HG02759 (cell line): ENCODE measurements at regions not wholly inside any gene's neighbourhood (a gene's known extent, or its start where the extent isn't known, plus 50 kb on each side); places are given as distances from the start of the nearest gene placed in this dataset.

Experiments used
- ATAC-seq: cut with Tn5 transposase; IDR thresholded peaks from one replicate; pipeline ENCODE4 v1.9.1; 2021; ENCODE audit warnings: mild to moderate bottlenecking, moderate library complexity; ENCODE audit not compliant: unreplicated experiment

DNA sequence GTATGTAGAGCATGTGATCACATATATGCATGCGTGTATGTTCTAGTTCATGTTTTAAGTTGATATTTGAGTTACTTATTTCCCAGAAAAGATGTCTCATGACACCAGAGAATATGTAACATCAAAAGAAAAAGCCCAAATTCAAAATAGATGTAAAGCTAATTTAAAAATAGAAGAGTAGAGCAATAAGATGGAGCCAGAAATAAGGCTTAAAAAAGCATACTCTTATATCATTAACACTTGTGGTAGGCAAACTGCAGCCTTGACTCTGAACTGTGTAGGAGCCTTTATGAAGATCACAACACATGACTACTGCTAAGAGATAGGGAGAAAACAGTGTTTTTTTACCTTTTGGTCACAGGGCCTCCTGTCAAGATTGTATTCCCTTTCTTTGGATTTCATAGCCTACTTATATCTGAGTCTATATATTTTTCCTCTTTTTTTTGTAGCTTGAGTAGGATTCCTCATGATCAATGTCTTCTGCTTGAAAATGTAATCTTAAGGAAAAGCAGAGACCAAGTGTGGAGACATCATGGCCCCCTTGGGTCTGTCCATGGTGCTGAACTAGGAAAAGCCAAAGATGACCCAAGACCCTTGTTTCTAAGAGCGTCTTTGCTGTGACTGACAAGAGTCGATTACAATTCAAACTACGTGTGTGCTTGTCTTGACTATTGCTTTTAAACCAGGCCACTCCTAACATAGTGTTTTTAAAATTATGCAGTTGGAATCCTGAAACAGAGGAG, 390.4 kb downstream of the SHISA9 start:
- ATAC-seq = no peak

DNA sequence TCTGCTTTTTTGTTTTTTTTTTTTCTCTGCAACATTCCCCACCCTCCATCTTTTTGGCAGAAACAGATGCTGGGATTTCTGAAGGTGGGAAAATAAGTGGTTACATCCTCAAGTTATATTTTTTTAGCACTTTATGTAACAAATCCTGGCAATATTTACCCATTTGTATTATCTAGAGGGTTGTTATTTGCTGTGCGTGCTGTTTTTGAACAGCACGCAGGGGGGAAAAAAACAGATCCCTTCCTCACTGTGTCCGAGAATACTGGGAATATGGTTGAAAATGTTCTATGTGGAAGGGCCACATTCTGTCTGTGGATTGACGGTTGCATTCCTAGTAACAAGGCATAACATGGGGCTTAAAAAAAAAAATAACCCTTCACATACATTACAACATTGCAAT, 394.8 kb downstream of the SHISA9 start:
- no peak for ATAC-seq

DNA sequence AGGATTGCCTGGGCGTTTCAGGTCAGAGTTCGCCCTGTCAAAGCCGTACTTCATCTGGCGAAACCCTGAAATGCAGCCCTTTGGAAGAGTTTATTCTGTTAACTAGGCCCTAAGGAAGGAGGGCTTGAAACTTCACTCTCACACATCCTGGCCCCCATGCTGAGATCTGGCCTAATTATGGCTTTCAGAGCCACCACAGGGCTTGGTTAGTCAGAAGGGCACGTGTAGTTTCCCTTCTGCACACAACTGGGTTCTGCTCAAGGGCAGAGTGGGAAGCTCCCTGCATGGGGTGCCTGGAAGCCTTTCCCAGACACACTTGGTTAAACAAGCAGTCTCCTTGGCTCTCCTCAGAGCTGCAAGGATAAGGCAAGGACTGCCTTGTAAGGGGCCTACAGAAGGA, 397.3 kb downstream of the SHISA9 start:
- ATAC-seq = no peak

DNA sequence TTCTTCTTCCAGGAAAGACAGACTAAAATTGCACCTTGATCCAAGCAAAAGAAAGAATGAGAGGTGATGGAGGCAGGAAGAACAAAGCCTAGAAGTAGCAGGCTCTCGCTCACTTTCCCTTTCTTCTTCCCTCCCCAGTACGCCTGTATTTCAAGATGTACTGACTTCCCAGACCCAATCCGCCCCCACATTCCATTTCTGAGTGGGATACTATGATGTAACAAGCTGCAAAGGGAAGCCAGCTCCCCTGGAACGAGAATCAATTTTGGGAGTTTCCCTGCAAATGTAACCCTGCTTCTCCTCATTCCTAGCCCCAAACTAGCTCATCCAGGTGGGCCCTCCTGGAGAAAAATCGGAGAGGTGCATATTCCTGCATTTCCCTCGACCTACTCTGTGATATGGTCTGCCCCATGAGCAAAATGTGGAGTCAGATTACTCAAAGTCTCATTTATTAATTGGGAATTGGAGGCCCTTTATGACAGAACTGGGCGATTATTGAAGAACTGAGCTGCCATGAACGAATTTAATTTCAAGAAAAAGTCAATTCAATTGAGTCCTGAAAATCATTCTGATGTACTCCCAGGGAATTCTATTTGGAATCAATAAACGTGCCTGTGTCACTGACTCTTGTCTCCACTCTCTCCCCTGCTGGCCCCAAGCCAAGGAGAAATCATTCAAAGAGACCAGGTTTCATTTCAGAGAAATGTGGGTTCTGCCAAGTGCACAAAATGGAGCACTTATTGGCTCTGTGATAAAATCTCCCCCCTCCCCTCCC, 398.9 kb downstream of the SHISA9 start:
- no peak for ATAC-seq

DNA sequence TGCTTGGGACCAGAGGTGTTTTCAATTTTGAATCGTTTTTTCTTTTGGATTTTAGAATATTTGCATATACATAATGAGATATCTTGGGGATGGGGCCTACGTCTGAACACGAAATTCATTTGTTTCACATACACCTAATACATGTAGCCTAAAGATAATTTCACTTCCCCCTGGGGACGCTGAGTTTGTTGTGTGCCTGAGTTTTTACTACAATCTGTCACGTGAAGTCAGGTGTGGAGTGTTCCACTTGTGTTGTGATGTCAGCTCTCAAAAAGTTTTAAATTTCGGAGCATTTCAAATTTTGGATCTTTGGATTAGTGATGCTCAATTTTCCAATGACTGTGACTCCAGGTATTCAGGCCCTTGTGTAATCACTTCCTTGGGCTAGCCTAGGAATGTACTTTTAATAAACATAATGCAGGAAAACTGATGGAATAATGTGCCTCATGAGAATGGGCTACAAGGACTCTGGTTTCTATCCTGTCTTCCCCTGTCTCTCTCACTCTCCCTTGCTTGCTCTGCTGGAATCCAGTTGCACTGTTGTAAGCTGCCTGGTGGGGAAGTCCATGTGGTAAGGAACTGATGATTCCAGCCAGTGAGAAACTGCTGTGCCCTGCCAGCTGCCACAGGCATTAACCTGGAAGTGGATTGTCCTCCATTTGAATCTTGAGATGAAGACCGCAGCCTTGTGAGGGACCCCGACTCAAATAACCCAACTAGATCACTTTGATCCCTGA, 403.8 kb downstream of the SHISA9 start:
- no peak for ATAC-seq

DNA sequence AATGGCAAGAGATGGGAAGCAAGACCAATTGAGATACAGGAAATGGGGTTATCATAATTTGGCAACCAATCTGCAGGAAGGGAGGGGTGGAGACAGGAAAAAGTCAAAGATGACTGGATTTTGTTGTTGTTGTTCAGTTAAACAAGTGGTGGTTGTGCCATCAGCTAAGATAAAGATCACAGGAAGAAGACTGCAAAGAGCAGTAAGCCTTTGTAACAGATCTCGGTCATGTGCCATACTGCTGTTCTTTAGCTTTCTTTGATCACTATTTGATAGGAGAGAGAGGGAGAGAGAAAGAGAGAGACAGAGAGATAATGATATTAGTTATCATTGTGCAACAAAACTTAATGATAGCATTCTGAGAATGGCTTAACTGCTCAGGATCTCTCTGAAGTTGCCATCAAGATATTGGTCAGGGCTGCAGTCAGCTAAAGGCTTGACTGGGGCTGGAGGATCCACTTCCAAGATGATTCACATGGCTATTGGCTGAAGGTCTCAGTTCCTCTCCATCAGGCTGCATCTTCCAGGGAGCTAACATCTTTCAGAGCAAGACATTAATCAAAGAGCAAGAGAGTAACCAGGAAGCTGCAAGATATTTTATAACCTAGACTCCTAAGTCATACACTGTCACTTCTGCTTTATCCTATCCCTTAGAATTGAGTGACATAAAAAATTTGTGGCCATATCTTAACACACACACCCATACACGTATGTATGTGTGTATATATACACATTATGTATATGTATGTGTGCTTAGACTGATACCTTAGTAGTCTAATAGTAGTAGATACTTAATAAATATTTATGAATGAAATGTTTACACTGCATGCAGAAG, 405.0 kb downstream of the SHISA9 start:
- no peak for ATAC-seq

DNA sequence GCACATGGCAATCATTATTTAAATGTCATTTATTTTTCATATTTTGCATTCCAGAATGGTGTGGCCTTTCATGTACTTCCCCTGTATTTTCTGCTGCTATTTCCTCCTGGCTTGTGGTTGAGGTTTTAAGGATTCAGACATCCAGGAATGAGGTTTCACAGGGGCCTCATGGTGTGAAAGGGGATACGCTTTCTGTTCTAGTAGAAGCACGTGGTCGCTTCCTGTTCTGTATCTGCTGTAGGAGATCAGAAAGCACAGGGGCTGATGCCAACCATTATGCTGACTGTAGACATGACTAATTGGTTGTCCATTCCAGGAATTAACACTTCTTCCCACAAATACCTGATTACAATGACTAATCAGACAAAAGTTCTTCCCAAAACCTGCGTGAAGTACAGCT, 405.9 kb downstream of the SHISA9 start:
- no peak for ATAC-seq

DNA sequence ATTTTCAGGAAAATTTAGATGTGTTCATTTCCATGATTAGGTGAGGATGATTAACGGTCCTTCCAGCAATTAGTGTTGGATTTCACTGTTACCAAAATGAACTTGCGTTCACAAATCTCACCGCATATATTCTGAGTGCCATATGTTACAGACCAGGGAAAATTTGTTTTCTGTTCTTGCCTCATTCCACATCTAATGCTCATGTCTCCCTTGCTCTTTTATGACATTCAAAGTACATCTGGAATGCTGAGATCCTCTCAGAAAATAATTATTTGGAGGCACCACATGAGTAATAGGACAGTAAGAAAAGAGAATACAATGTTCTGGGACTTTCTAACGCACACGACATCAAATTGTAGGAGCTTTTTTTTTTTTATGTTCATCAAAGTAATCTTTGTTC, 406.5 kb downstream of the SHISA9 start:
- no peak for ATAC-seq

DNA sequence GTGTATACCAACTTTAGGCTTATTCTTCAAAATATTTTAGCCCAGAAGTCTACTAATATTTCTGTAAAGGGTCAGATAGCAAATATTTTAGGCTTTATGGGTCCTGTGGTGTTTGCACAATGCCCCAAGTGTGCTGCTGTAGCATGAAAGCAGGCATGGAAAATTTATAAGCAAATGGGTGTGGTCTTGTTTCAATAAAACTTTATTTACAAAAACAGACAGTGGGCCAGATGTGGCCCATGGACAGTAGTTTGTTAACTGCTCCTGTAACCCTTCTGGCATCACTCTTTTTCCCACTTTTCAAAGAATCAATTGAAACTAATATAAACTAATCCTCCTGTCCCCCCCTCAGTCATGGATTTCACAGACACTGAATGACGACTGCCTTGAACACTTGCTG, 410.7 kb downstream of the SHISA9 start:
- ATAC-seq = no peak

DNA sequence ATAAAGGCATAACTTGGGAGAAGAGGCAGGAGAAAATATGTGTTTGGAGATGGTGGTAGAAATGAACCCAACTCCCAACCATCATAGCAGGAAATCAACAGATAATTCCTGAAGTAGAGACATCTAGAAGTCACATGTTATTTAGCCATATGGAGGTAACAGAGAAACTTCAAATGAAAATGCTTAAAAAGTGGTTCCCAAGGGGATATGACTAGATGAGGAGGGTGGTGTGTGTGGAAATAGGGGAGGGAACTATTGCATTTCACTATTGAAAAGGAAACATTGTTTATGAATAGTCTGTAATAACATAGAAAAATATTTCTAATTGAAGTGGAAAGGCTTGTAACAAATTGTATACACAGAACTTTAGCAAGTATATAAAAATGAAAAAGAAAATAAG, 412.0 kb downstream of the SHISA9 start:
- no peak for ATAC-seq

DNA sequence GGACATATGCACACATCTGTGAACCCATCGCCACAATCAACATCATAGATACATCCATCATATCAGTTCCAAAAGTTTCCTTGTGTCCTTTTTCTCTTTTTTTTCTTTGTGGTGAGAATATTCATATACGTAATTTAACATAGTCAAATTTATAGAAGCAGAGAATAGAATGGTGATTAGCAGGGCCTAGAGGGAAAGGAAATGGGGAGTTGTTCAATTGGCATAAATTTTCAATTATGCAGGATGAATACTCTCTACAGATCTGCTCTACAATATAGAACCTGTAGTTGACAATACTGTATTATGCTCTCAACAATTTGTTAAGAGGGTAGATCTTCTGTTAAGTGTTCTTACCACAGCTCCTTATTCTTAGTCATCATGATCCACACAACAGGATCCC, 413.2 kb downstream of the SHISA9 start:
- ATAC-seq = no peak

DNA sequence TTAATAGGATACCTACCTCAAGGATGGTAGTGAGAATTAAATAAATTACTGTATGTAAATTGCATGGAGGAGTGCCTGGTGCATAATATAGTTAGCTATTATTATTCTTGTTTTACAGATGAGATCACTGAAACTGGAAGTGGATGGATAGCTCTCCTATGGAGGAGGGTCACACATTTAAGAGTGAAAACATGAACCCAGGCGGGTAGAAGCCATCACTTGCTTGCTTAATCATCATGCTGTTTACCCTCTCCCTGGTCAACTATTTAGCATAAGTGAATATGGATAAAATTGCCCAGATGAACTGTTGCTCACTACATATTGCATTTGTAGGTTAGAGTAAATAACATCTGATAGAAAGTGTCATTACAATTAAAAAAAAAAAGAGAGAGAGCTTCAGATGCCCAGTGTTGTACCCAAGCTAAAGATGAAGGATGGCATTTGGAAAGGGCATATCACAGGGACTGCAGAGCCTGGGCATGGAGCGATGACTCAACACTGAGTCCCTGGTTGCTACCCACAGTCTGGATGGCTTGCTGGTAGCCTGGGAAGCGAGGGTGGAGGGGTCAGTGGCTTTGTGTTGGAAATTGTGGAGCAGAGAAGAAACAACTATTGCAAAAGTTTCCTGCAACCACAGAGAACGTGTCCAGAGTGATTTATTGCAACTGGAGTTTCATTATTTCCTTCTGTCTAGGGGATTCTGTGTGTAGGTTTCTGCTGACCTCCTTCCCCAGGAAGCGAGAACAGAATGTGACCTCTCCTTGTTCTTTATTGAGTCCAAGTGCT, 414.4 kb downstream of the SHISA9 start:
- no peak for ATAC-seq

DNA sequence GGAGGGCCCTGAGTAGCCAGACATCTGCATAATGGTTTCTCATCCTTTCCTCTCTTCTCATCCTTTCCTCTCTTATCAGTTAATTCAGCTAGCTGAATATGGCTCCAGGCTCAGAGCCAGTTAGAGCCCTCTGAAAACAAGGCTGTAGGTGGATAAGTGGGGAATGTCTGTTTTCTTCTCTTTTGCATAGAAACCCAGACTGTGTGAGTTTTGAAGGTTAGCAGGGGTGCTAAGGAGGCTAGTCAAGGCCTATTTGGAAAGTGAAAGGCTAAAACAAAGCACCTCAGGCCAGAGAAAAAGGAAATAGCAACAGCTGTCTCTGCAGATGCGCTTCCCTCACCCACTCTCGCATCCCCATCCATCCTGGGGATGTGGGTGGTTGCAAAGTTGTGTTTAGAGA, 420.9 kb downstream of the SHISA9 start:
- no peak for ATAC-seq

DNA sequence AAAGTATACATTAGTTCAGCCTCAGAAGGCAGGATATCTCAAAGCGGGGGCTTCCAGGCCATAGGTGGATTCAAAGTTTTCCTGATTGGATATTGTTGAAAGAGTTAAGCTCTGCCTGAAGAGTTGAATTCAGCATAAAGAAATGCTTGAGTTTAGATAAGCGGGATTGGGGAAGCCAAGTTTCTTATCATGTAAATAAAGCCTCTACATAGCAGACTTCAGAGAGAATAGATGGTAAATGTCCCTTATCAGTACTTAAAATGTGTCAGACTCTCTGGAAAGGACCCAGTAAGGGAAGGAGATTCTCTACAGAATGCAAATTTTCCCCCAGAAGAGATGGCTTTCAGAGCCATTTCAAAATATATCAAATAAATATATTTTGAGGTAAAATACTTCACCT, 423.5 kb downstream of the SHISA9 start:
- no peak for ATAC-seq

DNA sequence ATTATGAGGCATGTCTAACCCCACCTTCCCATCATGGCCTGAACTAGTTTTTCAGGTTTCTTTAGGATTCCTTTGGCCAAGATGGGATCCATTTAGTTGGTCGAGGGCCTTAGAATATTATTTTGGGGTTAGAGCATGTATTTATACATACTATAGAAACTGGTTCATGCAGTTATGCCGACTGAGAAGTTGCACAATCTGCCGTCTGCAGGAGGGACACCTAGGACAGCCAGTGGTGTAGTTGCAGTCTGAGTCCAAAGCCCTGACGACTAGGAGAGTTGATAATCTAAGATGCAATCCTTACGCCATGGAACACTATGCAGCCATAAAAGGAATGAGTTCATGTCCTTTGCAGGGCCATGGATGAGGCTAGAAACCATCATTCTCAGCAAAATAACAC, 424.0 kb downstream of the SHISA9 start:
- ATAC-seq = no peak

DNA sequence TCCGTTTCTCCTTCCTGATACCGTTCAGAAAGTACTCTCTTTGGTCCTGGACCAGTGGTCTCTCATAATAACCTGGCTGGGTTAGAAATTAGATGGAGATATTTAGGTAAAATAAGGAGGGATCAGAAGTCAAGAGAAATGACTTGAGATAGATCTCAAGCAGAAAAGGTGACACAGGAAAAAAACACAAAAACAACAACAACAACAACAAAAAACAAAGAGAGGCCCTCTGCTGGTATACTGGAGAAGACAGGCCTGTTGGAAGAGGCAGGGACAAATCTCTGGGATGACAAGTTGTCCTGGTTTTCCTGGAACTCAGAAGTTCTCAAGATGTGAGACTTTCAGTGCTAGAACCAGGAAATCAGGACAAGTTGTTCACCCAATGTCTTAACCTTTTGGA, 430.5 kb downstream of the SHISA9 start:
- ATAC-seq = no peak

DNA sequence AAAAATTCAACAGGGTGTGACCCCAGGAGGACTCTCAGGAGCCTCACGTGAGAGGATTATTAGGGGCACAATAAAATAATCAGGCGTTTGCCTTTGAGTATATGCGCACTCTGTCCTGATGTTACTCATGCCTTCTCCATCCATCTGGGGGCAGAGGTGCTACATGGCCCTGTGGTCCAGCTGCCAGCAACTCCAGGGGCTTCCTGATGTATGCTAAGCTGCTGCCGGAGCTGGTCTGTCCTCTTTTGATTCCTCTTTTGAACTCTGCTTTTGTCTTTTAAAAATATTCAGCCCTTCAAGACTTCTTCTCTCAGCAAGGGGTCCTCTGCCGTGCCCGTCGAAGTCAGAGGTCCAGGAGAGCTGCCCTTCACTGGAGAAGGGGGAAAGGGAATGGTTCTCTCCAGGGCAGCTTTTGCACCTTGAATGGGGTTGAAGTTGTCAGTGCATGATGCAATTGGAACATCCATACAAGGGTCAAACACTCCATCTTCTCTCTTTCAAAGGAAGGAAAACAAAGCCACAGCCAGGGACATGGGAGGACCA, 431.4 kb downstream of the SHISA9 start:
- no peak for ATAC-seq

DNA sequence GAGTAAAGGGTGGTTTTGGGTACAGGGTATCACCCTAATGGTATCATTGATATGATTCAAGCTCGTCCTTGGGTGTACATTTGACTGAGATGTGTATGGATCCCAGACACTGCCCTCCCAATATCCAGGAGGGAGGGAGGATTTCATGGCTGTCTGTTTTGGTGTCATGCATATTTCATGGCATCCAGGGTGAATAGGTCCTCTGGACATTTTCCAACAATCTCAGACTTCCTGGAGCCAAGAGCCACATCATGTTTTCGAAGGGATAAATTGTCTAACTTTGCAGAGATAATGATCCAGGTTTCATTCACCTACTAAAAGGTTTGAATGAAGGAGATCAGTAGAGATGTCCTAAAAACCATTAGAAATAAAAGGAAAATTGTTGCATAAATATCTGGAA, 431.9 kb downstream of the SHISA9 start:
- ATAC-seq = no peak

DNA sequence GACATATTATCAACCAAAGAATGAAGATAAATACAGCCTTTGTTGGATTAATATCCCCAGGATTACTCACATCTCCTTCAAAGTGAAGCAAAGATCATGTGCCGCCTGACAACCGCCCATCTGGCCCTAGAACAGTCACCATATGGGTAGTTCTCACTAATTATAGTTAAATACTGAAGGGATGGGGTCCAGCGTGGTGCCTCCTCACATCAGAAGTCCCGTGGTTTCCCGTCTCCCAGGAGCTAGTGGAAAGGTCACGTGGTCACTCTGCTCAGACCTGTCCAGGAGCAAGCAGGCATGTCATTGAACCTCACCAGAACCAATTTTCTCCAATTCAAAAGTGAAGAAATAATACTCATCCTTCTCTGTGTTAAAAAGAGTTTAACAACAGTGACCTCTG, 434.5 kb downstream of the SHISA9 start:
- no peak for ATAC-seq

DNA sequence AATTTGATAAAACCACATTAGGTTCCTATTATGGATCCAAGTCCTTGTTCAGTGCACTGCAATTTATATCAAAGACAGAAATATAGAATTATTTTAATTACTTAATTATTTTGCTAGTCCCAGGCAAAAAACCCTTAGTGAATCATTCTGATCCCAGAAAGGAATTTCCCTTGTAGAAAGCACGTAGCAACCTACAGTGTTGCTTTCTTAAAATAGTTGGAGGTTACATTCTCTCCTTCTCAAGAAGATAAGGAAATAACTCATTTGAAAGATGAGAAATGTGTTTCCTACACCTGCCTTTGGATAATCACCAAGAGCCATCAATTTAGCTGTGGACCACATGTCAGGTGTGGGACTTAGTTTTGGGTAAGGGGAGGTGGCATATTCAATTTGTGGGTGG, 434.9 kb downstream of the SHISA9 start:
- ATAC-seq = no peak
